HepG2 (cell line): ENCODE measurements at regions not wholly inside any gene's neighbourhood (a gene's known extent, or its start where the extent isn't known, plus 50 kb on each side); places are given as distances from the start of the nearest gene placed in this dataset.

Experiments
- ATAC-seq: fragments of 200-7000 bp; cut with Tn5 transposase; 3 replicates; pipeline ENCODE4 v1.9.1; 2020; ENCODE audit warnings: mild to moderate bottlenecking, moderate library complexity
- BruUV-seq: library from RNA; stranded (reverse); fragments of 400-500 nt; replicated peaks from 2 replicates; lab custom pipeline; 2021; lab: Mats Ljungman, UMichigan
- CTCF ChIA-PET: fragments of 300-600 bp; formaldehyde crosslinking; extraction: SDS; loops from one replicate; lab custom pipeline; 2021; ENCODE audit warnings: low total read pairs, inconsistent platforms, low intra/inter-chr PET ratio; lab: Yijun Ruan, JAX
- POLR2A ChIA-PET: fragments of 350-600 bp; sonication (Branson Sonifier 250); formaldehyde crosslinking; loops from one replicate; lab custom pipeline; 2020; ENCODE audit warnings: antibody characterized with exemption, inconsistent platforms; lab: Yijun Ruan, JAX
- DNase-seq: peaks from one replicate; pipeline ENCODE4 v3.0.0-alpha.2; 2015; ENCODE audit warnings: low spot score
- FAIRE-seq: peaks from 3 replicates; lab custom pipeline; 2011; peaks lifted over from hg19 to GRCh38; lab: Jason Lieb, UNC
- H2AFZ ChIP-seq: one replicate; pipeline ENCODE4 v1.6.1; 2011; ENCODE audit warnings: low read length, inconsistent platforms
- H3K27ac ChIP-seq: fragments of 300-600 bp; 3 replicates; pipeline ENCODE4 v1.8.0; 2011; ENCODE audit warnings: mixed run types, mild to moderate bottlenecking, mixed read lengths, low read length, inconsistent platforms; ENCODE audit not compliant: insufficient read depth; ENCODE audit errors: extremely low read length
- H3K27me3 ChIP-seq, 2 experiments: fragments of 200-600 bp in 1 of 2; 2 replicates in 1 of 2; 3 replicates in 1 of 2; pipeline versions ENCODE4 v1.6.0 to v1.8.0; 2011; ENCODE audit warnings: low read length in 2 of 2, mild to moderate bottlenecking in 2 of 2, moderate library complexity in 2 of 2, inconsistent platforms in 1 of 2; ENCODE audit not compliant: insufficient read depth in 2 of 2, control insufficient read depth in 1 of 2
- H3K36me3 ChIP-seq, 2 experiments: fragments of 200-600 bp in 1 of 2; replicated peaks in 1 of 2; 2 replicates in 1 of 2; 3 replicates in 1 of 2; pipeline versions ENCODE4 v1.5.1 to v1.8.0; 2011; ENCODE audit warnings: low read length in 2 of 2, inconsistent platforms in 1 of 2; ENCODE audit not compliant: insufficient read depth in 2 of 2, control insufficient read depth in 1 of 2
- H3K4me1 ChIP-seq: 2 replicates; pipeline ENCODE4 v1.5.1; 2012; ENCODE audit warnings: low read length, inconsistent platforms; ENCODE audit not compliant: insufficient read depth
- H3K4me2 ChIP-seq: 2 replicates; pipeline ENCODE4 v1.6.0; 2011; ENCODE audit warnings: low read depth, low read length, inconsistent platforms
- H3K4me3 ChIP-seq, 3 experiments: fragments of 200-600 bp in 1 of 3; sonication (generic), shearing (Covaris generic) in 1 of 3; replicated peaks in 1 of 3; 2 replicates each; pipeline ENCODE4 v1.5.1; 2011 to 2016; ENCODE audit warnings: low read length in 3 of 3, inconsistent platforms in 2 of 3, low read depth in 2 of 3, mild to moderate bottlenecking in 2 of 3, control low read depth in 1 of 3, mixed read lengths in 1 of 3; ENCODE audit not compliant: insufficient read depth in 1 of 3
- H3K79me2 ChIP-seq: one replicate; pipeline ENCODE4 v1.6.1; 2011; ENCODE audit warnings: low read length, inconsistent platforms; ENCODE audit not compliant: insufficient read depth
- H3K9ac ChIP-seq: 2 replicates; pipeline ENCODE4 v1.6.0; 2011; ENCODE audit warnings: mild to moderate bottlenecking, low read depth, low read length, inconsistent platforms; ENCODE audit not compliant: insufficient read depth
- H3K9me3 ChIP-seq: 2 replicates; pipeline ENCODE4 v1.5.1; 2012; ENCODE audit warnings: mild to moderate bottlenecking, low read length
- H4K20me1 ChIP-seq: 2 replicates; pipeline ENCODE4 v1.6.0; 2011; ENCODE audit warnings: inconsistent platforms, mild to moderate bottlenecking, low read length, moderate library complexity; ENCODE audit not compliant: insufficient read depth
- HNRNPUL1 ChIP-seq: fragments of 200-400 bp; formaldehyde crosslinking; IDR thresholded peaks from 2 replicates; pipeline ENCODE4 v1.6.1; 2017; ENCODE audit warnings: low read depth, mild to moderate bottlenecking, low read length, moderate library complexity
- MNT ChIP-seq: fragments of 450-650 bp; IDR thresholded peaks from 2 replicates; pipeline ENCODE4 v1.6.1; 2016
- SNRNP70 ChIP-seq: fragments of 200-400 bp; formaldehyde crosslinking; IDR thresholded peaks from 2 replicates; pipeline ENCODE4 v1.6.1; 2017; ENCODE audit warnings: mild to moderate bottlenecking, low read depth, low read length, moderate library complexity
- TEAD2 ChIP-seq: sonication (generic); formaldehyde crosslinking; IDR thresholded peaks from 2 replicates; pipeline ENCODE4 v1.9.0; 2021; ENCODE audit warnings: missing genetic modification reagents
- ZBTB21 ChIP-seq: sonication (generic); formaldehyde crosslinking; IDR thresholded peaks from 2 replicates; pipeline ENCODE4 v1.4.0; 2020; ENCODE audit warnings: missing genetic modification reagents
- ZNF652 ChIP-seq: IDR thresholded peaks from 2 replicates; pipeline ENCODE4 v1.6.1; 2016; ENCODE audit warnings: low read depth, borderline replicate concordance
- WGBS: methylation state at CpG from one replicate; pipeline ENCODE4 v1.1.6; 2017; ENCODE audit warnings: low lambda C conversion rate; 5-methylcytosine and 5-hydroxymethylcytosine counted together
- in situ Hi-C: cut with HindIII; loops from 2 replicates; pipeline ENCODE4 v1.10.0; 2017; ENCODE audit warnings: low pct_unique_long_range_greater_than_20kb; ENCODE audit not compliant: extremely low pct_ligation_motif_present
- intact Hi-C: fragments of 100-400 bp; cut with micrococcal nuclease; formaldehyde crosslinking; loops from one replicate; pipeline ENCODE4 v1.10.0; 2022; ENCODE audit not compliant: unreplicated experiment
- TF ChIP-seq, protein P1 (sequence below): sonication (generic); formaldehyde crosslinking; IDR thresholded peaks from 2 replicates; pipeline ENCODE4 v1.4.0; 2020; ENCODE audit warnings: mild to moderate bottlenecking, missing genetic modification reagents
- TF ChIP-seq, protein P2 (sequence below): sonication (generic); formaldehyde crosslinking; IDR thresholded peaks from 2 replicates; pipeline ENCODE4 v1.4.0; 2020; ENCODE audit warnings: missing genetic modification reagents, low read depth, mild to moderate bottlenecking, borderline replicate concordance

- no peak for DNase-seq
- Histone ChIP-seq H3K36me3 (no peaks in the 10 kb centered on the region), H3K4me1 (no peaks in the 10 kb centered on the region), H3K4me2 (no peak overlapping the region), H3K79me2 (no peaks in the 10 kb centered on the region), H3K9me3 (no peaks in the 10 kb centered on the region), H2AFZ (no peak overlapping the region), H4K20me1 (no peaks in the 10 kb centered on the region), H3K9ac (no peak overlapping the region), H3K27ac (no peak overlapping the region), H3K27me3 (no peaks in the 10 kb centered on the region), H3K4me3 (no peak overlapping the region)
- in situ Hi-C loops (loop anchor here (10.0 kb wide), 1 partner anchor 106 kb away; no protein-coding TSS in a partner anchor), intact Hi-C loops (no loop called here)
- no peak for FAIRE-seq
- TF ChIP-seq SNRNP70 (no peak), MNT (no peak), ZNF652 (CRISPR knock-in tag) (no peak), ZBTB21 (CRISPR knock-in tag) (no peak), HNRNPUL1 (no peak), TEAD2 (CRISPR knock-in tag) (no peak)
- TF ChIP-seq, protein P1, sequence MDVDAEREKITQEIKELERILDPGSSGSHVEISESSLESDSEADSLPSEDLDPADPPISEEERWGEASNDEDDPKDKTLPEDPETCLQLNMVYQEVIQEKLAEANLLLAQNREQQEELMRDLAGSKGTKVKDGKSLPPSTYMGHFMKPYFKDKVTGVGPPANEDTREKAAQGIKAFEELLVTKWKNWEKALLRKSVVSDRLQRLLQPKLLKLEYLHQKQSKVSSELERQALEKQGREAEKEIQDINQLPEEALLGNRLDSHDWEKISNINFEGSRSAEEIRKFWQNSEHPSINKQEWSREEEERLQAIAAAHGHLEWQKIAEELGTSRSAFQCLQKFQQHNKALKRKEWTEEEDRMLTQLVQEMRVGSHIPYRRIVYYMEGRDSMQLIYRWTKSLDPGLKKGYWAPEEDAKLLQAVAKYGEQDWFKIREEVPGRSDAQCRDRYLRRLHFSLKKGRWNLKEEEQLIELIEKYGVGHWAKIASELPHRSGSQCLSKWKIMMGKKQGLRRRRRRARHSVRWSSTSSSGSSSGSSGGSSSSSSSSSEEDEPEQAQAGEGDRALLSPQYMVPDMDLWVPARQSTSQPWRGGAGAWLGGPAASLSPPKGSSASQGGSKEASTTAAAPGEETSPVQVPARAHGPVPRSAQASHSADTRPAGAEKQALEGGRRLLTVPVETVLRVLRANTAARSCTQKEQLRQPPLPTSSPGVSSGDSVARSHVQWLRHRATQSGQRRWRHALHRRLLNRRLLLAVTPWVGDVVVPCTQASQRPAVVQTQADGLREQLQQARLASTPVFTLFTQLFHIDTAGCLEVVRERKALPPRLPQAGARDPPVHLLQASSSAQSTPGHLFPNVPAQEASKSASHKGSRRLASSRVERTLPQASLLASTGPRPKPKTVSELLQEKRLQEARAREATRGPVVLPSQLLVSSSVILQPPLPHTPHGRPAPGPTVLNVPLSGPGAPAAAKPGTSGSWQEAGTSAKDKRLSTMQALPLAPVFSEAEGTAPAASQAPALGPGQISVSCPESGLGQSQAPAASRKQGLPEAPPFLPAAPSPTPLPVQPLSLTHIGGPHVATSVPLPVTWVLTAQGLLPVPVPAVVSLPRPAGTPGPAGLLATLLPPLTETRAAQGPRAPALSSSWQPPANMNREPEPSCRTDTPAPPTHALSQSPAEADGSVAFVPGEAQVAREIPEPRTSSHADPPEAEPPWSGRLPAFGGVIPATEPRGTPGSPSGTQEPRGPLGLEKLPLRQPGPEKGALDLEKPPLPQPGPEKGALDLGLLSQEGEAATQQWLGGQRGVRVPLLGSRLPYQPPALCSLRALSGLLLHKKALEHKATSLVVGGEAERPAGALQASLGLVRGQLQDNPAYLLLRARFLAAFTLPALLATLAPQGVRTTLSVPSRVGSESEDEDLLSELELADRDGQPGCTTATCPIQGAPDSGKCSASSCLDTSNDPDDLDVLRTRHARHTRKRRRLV (CRISPR knock-in tag): no peak
- TF ChIP-seq, protein P2, sequence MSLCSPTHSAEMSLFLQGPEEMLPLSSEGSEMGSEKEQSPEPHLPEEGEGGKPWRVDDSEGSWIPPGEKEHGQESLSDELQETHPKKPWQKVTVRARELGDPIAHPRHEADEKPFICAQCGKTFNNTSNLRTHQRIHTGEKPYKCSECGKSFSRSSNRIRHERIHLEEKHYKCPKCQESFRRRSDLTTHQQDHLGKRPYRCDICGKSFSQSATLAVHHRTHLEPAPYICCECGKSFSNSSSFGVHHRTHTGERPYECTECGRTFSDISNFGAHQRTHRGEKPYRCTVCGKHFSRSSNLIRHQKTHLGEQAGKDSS: no peak
- 91% methylated on average over 1 of the region's 1 CpG for WGBS
- no TSS peak for BruUV-seq
- CTCF ChIA-PET: no interaction called here
- no peak for ATAC-seq
- POLR2A ChIA-PET: no interaction called here
These were observed 107.1 kb upstream of the MIR17HG start for GRCh38 chr13:91240341-91240740.
